ENCODE measurements at regions not wholly inside any gene's neighbourhood (a gene's known extent, or its start where the extent isn't known, plus 50 kb on each side); places are given as distances from the start of the nearest gene placed in this dataset.

DNA sequence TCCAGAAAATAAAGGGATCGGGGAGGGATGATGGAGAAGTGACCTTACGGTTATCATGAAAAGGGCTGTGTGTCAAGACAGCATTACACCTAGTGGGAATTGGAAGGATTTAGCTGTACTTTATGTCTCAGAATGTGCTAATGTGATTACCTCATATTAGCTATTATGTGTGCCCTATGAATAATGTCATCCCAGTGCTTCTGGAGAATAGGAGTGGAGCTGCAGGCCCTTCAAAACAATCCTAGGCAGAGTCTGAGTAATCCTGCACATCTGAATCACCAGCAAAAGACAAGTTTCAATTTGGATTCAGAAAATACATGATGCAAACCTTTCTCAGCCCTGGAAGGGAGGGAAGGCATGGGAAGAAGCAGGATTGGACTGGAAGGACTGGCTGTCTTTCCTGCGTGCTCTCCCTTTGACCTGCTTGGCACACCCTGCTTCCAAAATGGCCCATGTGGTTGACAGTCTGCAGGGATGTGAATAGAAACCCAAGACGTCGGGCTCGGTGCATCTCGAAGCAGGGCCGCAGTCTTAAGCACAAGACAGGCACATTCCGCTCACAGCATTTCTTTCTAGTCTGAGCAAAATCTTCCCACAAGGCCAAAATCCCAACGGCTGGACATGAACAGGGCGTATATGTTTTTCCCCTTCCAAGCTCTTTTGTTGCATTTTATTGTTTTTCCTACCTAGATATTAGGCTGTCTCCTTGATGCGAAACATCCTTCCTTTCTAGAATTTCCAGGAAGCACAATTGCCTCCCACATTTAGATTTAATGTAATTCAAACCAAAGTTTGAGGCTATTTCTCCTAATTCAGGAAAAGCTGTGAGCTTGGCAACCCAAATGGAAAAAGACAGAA, 54.3 kb upstream of the TARBP1 start:
- TF ChIP-seq EZH2 (IDR thresholded peaks at IDR 0.05) (no peak), EZH2phosphoT487 (IDR thresholded peaks at IDR 0.05) (no peak)
